ENCODE measurements at regions not wholly inside any gene's neighbourhood (a gene's known extent, or its start where the extent isn't known, plus 50 kb on each side); places are given as distances from the start of the nearest gene placed in this dataset.

GRCh38 chr2:234708091-234708683 lies 211.3 kb upstream of the ARL4C start:
- H3K23me2 ChIP-seq (ENCODE audit: low read depth, low read length), result no peaks in the 10 kb centered on the region
- H3K36me3 ChIP-seq (ENCODE audit: control insufficient read depth in 2 of 4, insufficient read depth in 4 of 4, low read length in 3 of 4), result no peaks in the 10 kb centered on the region
- DNase-seq (ENCODE audit: low read depth in 1 of 2, low spot score in 2 of 2) (no peak), FAIRE-seq (peak; percentile 48)
- no peak overlapping the region for H3K9ac ChIP-seq (replicated peaks in 1 of 4; ENCODE audit: extremely low read depth in 1 of 4, low read depth in 3 of 4, low read length in 3 of 4)
- H3K23ac ChIP-seq (ENCODE audit: insufficient read length), result no peak overlapping the region
- no peaks in the 10 kb centered on the region for H3K79me1 ChIP-seq (ENCODE audit: low read depth, low read length)
- peaks cover 0 to 16% (median 10%) of the 10 kb centered on the region in 4 experiments; a peak in 4 of 7 replicates for H3K27me3 ChIP-seq (replicated peaks in 1 of 4; ENCODE audit: control insufficient read depth in 3 of 4, extremely low read depth in 1 of 4, insufficient read depth in 3 of 4, low read length in 3 of 4)
- H4K20me1 ChIP-seq (replicated peaks in 1 of 2; ENCODE audit: control insufficient read depth in 1 of 2, insufficient read depth in 2 of 2, low read length in 2 of 2), result no peaks in the 10 kb centered on the region
- ChIA-PET POLR2A (ENCODE audit: partially characterized antibody) (no interaction called here), CTCF (ENCODE audit: partially characterized antibody) (interaction anchor here (1.0 to 1.4 kb wide), 3 partner anchors 22 to 163 kb away, joined by 3 to 6 read pairs (median 5); no protein-coding TSS in a partner anchor)
- no peak overlapping the region for H4K91ac ChIP-seq (replicated peaks; ENCODE audit: insufficient read length, low read length)
- 0 out of 8 replicates have a peak overlapping the region, but pooled peaks of 1 of the 4 experiments have one; percentile 25 for H3K4me3 ChIP-seq (ENCODE audit: extremely low read depth in 1 of 4, insufficient read depth in 2 of 4, low read depth in 3 of 4, low read length in 4 of 4)
- no peaks in the 10 kb centered on the region for H3K9me3 ChIP-seq (ENCODE audit: insufficient read depth in 2 of 2, low read depth in 1 of 2, low read length in 1 of 2)
- no peak overlapping the region for H2BK12ac ChIP-seq (ENCODE audit: low read depth, low read length)
- H3K18ac ChIP-seq (ENCODE audit: extremely low read depth, low read length), result peak overlapping the region; percentile 2; the same call in 1 of the 2 replicates
- no peak overlapping the region for H2AK5ac ChIP-seq (ENCODE audit: low read depth, low read length)
- no peak overlapping the region for H2BK5ac ChIP-seq (ENCODE audit: low read depth, low read length)
- H3K56ac ChIP-seq (replicated peaks; ENCODE audit: insufficient read length, low read depth, low read length), result no peak overlapping the region
- H3K14ac ChIP-seq (ENCODE audit: insufficient read length), result no peak overlapping the region
- no peak overlapping the region for H4K8ac ChIP-seq (ENCODE audit: extremely low read depth, insufficient read depth, low read length)
- no peak overlapping the region for H2BK120ac ChIP-seq (replicated peaks; ENCODE audit: low read depth, low read length)
- H3K4me2 ChIP-seq (ENCODE audit: insufficient read depth in 1 of 2, low read depth in 2 of 2, low read length in 2 of 2), result peak overlapping the region; percentile 51 to 54
- no peak overlapping the region for H2BK20ac ChIP-seq (ENCODE audit: low read length)
- no peaks in the 10 kb centered on the region for H3K79me2 ChIP-seq (ENCODE audit: control insufficient read depth in 1 of 2, insufficient read depth in 2 of 2, low read length in 2 of 2)
- H3K4ac ChIP-seq (replicated peaks; ENCODE audit: insufficient read length, low read depth, low read length), result no peak overlapping the region
- no peak overlapping the region for H2BK15ac ChIP-seq (ENCODE audit: low read length)
- no peak overlapping the region for H3K27ac ChIP-seq (ENCODE audit: low read depth, low read length)
- no peak overlapping the region for H2AFZ ChIP-seq (ENCODE audit: low read length)
- no peak overlapping the region for H4K5ac ChIP-seq (ENCODE audit: insufficient read length, low read depth, low read length)
- H3K4me1 ChIP-seq (replicated peaks in 1 of 4; ENCODE audit: control insufficient read depth in 3 of 4, insufficient read depth in 4 of 4, low read length in 3 of 4), result peaks cover 5 to 29% (median 18%) of the 10 kb centered on the region in 4 experiments; a peak in 6 of 7 replicates
- 32% methylated on average over 10 of the region's 10 CpGs; no CpG with 5 or more reads in 1 of the 2 experiments for WGBS, 2 experiments (ENCODE audit: extremely low coverage in 1 of 2, insufficient coverage in 1 of 2, insufficient read length in 1 of 2, insufficient replicate concordance in 2 of 2, low coverage in 1 of 2, low lambda C conversion rate in 2 of 2, missing lambda C conversion rate in 1 of 2)
- TF ChIP-seq YY1 (IDR thresholded peaks at IDR 0.05; ENCODE audit: low read depth, low read length) (no peak), GTF2F1 (IDR thresholded peaks at IDR 0.05; ENCODE audit: borderline replicate concordance, low read depth, low read length) (no peak)
